ENCODE measurements at regions not wholly inside any gene's neighbourhood (a gene's known extent, or its start where the extent isn't known, plus 50 kb on each side); places are given as distances from the start of the nearest gene placed in this dataset.

- no peak for DNase-seq (ENCODE audit: low spot score)
- in situ Hi-C loops (cut with MboI; ENCODE audit: low sequenced_read_pairs, unreplicated experiment): no loop called here
- TF ChIP-seq CTCF (IDR thresholded peaks at IDR 0.05; ENCODE audit: borderline replicate concordance, control extremely low read depth, extremely low read depth, insufficient read depth, missing control alignments): no peak
Observed at GRCh38 chr18:29523371-29523770, 1346.4 kb upstream of the CDH2 start.

DNA sequence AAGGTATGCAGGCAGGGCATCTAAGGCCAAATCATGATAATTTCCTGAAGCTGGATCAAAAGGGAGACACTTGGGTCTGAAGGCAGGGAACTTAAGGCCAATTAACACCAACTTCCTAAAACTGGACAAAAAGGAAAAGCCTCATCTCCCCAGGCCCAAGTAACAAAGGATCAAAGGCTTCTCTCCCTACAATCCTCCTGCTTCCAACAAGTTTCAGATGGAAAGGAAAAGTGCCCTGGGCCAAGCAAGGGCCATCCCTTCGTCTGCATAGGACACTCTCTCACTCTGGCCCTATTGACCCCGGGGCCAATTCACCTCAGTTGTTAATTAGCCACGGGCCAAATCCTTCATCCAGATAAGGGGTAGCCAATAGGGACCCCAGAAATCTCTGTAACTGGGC is 1335.8 kb upstream of the CDH2 start:
- TF ChIP-seq CTCF (IDR thresholded peaks at IDR 0.05; ENCODE audit: borderline replicate concordance, control extremely low read depth, extremely low read depth, insufficient read depth, missing control alignments): no peak
- no peak for DNase-seq (ENCODE audit: low spot score)
- in situ Hi-C loops (cut with MboI; ENCODE audit: low sequenced_read_pairs, unreplicated experiment): no loop called here

DNA sequence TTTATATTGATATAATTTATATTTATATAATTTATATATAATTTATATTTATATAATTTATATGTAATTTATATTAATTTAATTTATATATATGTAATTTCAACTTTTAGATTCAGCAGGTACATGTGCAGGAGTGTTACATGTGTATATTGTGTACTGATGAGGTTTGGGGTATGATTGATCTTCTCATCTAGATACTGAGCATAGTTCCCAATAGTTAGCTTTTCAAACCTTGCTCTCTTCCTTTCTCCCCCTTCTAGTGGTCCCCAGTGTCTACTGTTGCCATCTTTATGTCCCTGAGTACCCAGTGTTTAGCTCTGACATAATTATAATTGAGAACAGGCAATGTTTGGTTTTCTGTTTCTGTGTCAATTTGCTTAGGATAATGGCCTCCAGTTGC is 1335.3 kb upstream of the CDH2 start:
- no peak for TF ChIP-seq CTCF (IDR thresholded peaks at IDR 0.05; ENCODE audit: borderline replicate concordance, control extremely low read depth, extremely low read depth, insufficient read depth, missing control alignments)
- no peak for DNase-seq (ENCODE audit: low spot score)
- in situ Hi-C loops (cut with MboI; ENCODE audit: low sequenced_read_pairs, unreplicated experiment): no loop called here

DNA sequence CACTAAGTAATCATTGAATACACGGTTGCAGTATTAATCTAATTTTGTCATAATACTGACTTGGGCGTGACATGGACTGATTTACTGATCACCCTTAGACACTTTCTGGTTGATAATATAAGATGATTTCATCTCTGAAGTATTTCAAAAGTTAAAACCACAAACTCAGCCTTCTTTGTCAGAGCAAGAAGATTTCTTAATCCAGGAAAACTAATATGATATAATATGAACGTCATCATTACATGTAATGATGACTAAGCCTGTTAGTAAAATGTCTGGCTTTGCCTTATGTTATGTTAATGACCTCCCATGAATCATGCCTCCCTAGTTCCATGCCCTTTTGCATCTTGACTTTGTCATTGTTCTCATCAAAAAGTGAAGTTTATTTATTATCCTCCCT is 1325.0 kb upstream of the CDH2 start:
- in situ Hi-C loops (cut with MboI; ENCODE audit: low sequenced_read_pairs, unreplicated experiment): no loop called here
- TF ChIP-seq CTCF (IDR thresholded peaks at IDR 0.05; ENCODE audit: borderline replicate concordance, control extremely low read depth, extremely low read depth, insufficient read depth, missing control alignments): no peak
- DNase-seq (ENCODE audit: low spot score): no peak

DNA sequence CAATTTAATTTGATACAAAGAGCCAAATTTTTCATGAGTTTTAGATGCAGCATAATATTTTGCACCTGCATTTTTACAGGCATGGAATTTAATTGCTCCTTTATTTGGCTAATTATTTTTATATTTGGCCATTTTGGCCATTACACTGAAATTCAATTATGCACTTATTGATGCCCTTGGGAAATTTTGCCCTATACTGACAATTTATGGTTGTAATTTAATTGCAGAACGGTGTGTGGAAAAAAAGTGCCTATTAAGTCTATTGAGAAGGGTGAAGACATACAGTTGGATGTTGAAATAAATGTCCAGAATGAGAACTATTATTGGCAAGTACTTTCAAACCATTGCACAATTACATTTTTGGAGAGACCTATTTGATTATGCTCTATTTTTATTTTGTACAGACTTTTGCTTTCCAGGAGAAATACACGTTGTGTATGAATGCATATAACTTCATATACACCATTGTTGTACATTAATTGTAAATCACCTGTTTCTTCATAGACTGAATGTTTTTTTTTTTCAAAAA is 1319.3 kb upstream of the CDH2 start:
- TF ChIP-seq CTCF (IDR thresholded peaks at IDR 0.05; ENCODE audit: borderline replicate concordance, control extremely low read depth, extremely low read depth, insufficient read depth, missing control alignments): no peak
- no peak for DNase-seq (ENCODE audit: low spot score)
- in situ Hi-C loops (cut with MboI; ENCODE audit: low sequenced_read_pairs, unreplicated experiment): no loop called here

DNA sequence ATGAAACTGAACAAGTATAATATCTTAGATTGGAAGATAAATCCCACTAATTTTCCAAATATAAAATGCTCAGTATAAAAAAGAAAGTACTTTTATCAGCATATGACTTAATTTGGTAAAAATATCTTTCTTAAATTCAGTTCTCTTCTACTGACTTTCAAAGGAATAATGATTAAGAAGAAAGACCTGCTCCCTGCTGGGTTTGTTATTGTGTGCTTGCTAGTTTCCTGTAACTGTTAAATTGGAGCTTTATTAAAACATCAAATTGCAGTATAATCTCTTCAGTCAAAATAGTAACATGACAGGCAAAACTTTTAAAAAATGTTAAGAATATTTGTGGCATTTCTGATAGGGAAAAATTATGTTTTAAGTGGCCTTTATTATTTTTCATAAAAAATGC is 1317.4 kb upstream of the CDH2 start:
- DNase-seq (ENCODE audit: low spot score): no peak
- TF ChIP-seq CTCF (IDR thresholded peaks at IDR 0.05; ENCODE audit: borderline replicate concordance, control extremely low read depth, extremely low read depth, insufficient read depth, missing control alignments): no peak
- in situ Hi-C loops (cut with MboI; ENCODE audit: low sequenced_read_pairs, unreplicated experiment): no loop called here

GRCh38 chr18:29491907-29492306 is 1315.0 kb upstream of the CDH2 start:
- in situ Hi-C loops (cut with MboI; ENCODE audit: low sequenced_read_pairs, unreplicated experiment): no loop called here
- no peak for TF ChIP-seq CTCF (IDR thresholded peaks at IDR 0.05; ENCODE audit: borderline replicate concordance, control extremely low read depth, extremely low read depth, insufficient read depth, missing control alignments)
- DNase-seq (ENCODE audit: low spot score): no peak
